Kidney (tissue), 13 donors: ENCODE measurements at regions not wholly inside any gene's neighbourhood (a gene's known extent, or its start where the extent isn't known, plus 50 kb on each side); places are given as distances from the start of the nearest gene placed in this dataset.
"Not testable (repeated sequence)": the region's sequence is repeated elsewhere in the genome, so short reads cannot be mapped to it uniquely, and the experiment has no call there.

Experiments
- DNase-seq, 5 donors: peaks; one replicate each; pipeline ENCODE4 v3.0.0-alpha.2; 2013 to 2020
- FAIRE-seq: peaks from 2 replicates; lab custom pipeline; 2012; peaks lifted over from hg19 to GRCh38; lab: Jason Lieb, UNC
- H3K27ac ChIP-seq, 2 donors: one replicate each; pipeline ENCODE4 v1.7.0; 2013; ENCODE audit warnings: low read depth in 2 of 2, low read length in 2 of 2, inconsistent platforms in 1 of 2
- H3K27me3 ChIP-seq: one replicate; pipeline ENCODE4 v1.7.1; 2013; ENCODE audit warnings: low read length, inconsistent platforms; ENCODE audit not compliant: control insufficient read depth, insufficient read depth
- H3K36me3 ChIP-seq, 3 donors: one replicate each; pipeline versions ENCODE4 v1.7.0 to v1.7.1; 2013; ENCODE audit warnings: low read length in 3 of 3, control low read depth in 1 of 3, inconsistent platforms in 1 of 3; ENCODE audit not compliant: insufficient read depth in 3 of 3, control insufficient read depth in 2 of 3
- H3K4me1 ChIP-seq, 3 donors: one replicate each; pipeline versions ENCODE4 v1.7.0 to v1.7.1; 2013; ENCODE audit warnings: low read length in 3 of 3, inconsistent platforms in 1 of 3, low read depth in 1 of 3; ENCODE audit not compliant: control insufficient read depth in 2 of 3, insufficient read depth in 2 of 3
- H3K4me3 ChIP-seq, 3 donors: one replicate each; pipeline versions ENCODE4 v1.7.0 to v1.8.1; 2013; ENCODE audit warnings: low read length in 3 of 3, control low read depth in 1 of 3, inconsistent platforms in 1 of 3
- H3K9ac ChIP-seq, 3 donors: one replicate each; pipeline versions ENCODE4 v1.7.0 to v1.7.1; 2013; ENCODE audit warnings: low read length in 3 of 3, control low read depth in 1 of 3, inconsistent platforms in 1 of 3
- H3K9me3 ChIP-seq, 3 donors: one replicate each; pipeline versions ENCODE4 v1.7.0 to v1.7.1; 2013; ENCODE audit warnings: low read length in 3 of 3, control low read depth in 1 of 3, inconsistent platforms in 1 of 3; ENCODE audit not compliant: control insufficient read depth in 2 of 3, insufficient read depth in 1 of 3
- intact Hi-C: fragments of 100-400 bp; cut with DNase I; formaldehyde crosslinking; loops from one replicate; pipeline ENCODE4 v1.11.1; 2022
- TF ChIP-seq, protein P1 (sequence below): IDR thresholded peaks from 3 replicates; pipeline ENCODE4 v1.5.1; 2012; ENCODE audit warnings: mild to moderate bottlenecking, moderate library complexity, borderline replicate concordance; ENCODE audit not compliant: insufficient read depth; ENCODE audit errors: extremely low read depth
- donor health status: control.
- donor health status: control.
- donor health status: control.
- donor health status: control.
- donor health status: control.
- donor health status: DM: yes; HTN: yes; CAD: no.
- donor health status: Normal renal cell carcinoma (clear cell type).

DNA sequence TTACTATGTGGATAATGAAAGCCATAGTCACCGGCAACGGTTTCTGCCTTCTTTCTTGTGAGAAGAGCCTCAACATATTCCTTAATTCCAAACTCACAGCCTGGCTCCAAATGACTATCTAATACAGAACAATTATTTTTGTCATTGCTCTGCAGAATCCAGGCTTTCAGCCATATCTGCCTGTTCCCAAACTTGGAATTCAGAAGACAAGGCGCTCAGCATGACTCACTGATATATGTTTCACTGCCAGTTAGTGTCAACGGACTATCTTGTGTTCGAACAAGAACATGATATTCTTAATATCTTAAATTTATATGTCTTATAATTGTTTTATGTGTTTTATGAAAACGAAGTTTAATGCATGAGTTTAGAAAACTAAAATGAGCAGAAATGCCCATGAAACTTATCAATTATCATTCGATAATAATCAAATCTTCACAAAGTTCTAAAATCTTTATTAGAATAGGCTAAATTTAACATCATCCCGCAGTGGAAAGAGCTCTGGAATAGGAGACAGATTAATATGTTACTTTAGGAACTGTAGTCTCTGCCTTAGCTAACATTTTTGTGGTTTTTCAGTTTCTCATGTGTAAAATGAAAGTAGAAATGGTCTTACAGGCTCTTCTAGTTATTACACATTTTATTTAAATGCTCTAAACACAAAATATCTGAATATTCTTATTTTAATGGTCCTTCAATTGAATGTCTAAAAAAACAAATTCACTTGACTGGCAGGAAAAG, 669.3 kb upstream of the GJE1 start:
- intact Hi-C loops: no loop called here
- no peak overlapping the region for H3K9ac ChIP-seq
- DNase-seq (no peak), FAIRE-seq (no peak)
- no peaks in the 10 kb centered on the region for H3K27me3 ChIP-seq
- H3K36me3 ChIP-seq: no peaks in the 10 kb centered on the region
- no peak overlapping the region for H3K27ac ChIP-seq
- no peaks in the 10 kb centered on the region for H3K4me1 ChIP-seq
- H3K9me3 ChIP-seq: no peaks in the 10 kb centered on the region
- H3K4me3 ChIP-seq: no peak overlapping the region
- TF ChIP-seq, protein P1, sequence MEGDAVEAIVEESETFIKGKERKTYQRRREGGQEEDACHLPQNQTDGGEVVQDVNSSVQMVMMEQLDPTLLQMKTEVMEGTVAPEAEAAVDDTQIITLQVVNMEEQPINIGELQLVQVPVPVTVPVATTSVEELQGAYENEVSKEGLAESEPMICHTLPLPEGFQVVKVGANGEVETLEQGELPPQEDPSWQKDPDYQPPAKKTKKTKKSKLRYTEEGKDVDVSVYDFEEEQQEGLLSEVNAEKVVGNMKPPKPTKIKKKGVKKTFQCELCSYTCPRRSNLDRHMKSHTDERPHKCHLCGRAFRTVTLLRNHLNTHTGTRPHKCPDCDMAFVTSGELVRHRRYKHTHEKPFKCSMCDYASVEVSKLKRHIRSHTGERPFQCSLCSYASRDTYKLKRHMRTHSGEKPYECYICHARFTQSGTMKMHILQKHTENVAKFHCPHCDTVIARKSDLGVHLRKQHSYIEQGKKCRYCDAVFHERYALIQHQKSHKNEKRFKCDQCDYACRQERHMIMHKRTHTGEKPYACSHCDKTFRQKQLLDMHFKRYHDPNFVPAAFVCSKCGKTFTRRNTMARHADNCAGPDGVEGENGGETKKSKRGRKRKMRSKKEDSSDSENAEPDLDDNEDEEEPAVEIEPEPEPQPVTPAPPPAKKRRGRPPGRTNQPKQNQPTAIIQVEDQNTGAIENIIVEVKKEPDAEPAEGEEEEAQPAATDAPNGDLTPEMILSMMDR: no peak

DNA sequence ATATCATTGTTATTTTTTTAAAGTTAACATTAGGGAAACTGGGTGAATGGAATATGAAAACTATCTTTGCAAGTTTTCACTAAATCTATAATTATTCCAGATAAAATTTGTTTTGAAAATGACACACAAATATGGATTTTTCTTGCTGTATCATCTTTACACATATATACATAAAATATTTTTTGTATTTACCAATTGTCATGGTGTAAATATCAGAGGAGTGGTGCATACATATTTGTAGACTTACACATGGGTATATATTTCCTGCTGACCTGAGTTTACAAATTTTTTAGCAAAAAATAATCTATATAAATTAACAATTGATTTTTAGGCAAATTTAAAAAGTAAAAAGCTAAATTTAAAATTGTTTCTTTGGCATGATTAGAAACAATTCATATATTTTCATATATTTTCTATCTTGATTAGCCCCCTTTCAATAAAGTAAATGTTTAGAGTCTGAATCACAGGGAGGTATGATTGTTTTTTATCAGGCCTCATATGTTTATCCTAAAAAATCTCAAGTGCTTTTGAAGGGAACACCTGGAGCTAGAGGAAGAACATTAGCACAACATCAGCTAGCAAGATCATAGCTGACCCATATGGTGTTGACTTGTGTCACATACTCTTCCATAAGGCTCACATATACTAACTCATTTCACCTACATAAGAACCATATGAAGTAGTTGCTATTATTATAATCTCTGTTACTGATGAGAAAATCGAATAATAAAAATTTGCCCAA, 671.8 kb upstream of the GJE1 start:
- DNase-seq (no peak), FAIRE-seq (peak; percentile 41)
- Histone ChIP-seq H3K4me3 (no peak overlapping the region), H3K27me3 (no peaks in the 10 kb centered on the region), H3K9ac (no peak overlapping the region), H3K4me1 (no peaks in the 10 kb centered on the region), H3K36me3 (no peaks in the 10 kb centered on the region), H3K9me3 (no peaks in the 10 kb centered on the region), H3K27ac (no peak overlapping the region)
- intact Hi-C loops: no loop called here
- TF ChIP-seq, protein P1: no peak

DNA sequence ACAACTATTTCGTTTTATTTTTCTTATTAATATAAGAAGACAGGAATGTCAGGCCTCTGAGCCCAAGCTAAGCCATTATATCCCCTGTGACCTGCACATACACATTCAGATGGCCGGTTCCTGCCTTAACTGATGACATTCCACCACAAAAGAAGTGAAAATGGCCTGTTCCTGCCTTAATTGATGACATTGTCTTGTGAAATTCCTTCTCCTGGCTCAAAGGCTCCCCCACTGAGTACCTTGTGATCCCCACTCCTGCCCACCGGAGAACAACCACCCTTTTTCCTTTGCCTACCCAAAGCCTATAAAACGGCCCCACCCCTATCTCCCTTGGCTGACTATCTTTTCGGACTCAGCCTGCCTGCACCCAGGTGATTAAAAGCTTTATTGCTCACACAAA, 672.5 kb upstream of the GJE1 start:
- H3K4me1 ChIP-seq, H3K9me3 ChIP-seq, FAIRE-seq, H3K4me3 ChIP-seq, intact Hi-C loops, H3K36me3 ChIP-seq, H3K9ac ChIP-seq, H3K27me3 ChIP-seq, H3K27ac ChIP-seq, DNase-seq: not testable (repeated sequence)

DNA sequence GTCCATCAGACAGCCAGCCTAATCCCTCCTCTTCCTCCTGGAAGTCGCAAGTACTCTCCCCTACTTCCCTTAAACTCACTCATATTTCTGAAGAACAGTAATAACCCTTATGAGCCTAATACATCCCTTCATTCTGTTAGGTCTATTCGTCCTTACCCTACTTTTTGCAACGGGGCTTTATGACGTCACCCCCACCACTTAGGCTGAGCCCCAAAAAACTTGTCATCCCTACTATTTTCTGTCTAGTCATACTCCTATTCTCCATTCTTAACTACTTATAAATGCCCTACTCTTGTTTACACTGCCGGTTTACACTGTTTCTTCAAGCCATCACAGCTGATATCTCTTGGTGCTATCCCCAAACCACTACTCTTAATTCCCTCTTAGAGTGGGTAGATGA, 674.7 kb upstream of the GJE1 start:
- H3K4me3 ChIP-seq, H3K4me1 ChIP-seq, DNase-seq, intact Hi-C loops, H3K27ac ChIP-seq, H3K9me3 ChIP-seq, H3K9ac ChIP-seq, FAIRE-seq, H3K36me3 ChIP-seq, H3K27me3 ChIP-seq: not testable (repeated sequence)
